GM20000 (cell line): ENCODE measurements at regions not wholly inside any gene's neighbourhood (a gene's known extent, or its start where the extent isn't known, plus 50 kb on each side); places are given as distances from the start of the nearest gene placed in this dataset.

ENCODE experiments used
- DNase-seq: peaks from one replicate; pipeline ENCODE4 v3.0.0; 2012; ENCODE audit warnings: low spot score
- CTCF ChIP-seq: IDR thresholded peaks from 2 replicates; pipeline ENCODE4 v1.5.1; 2012; ENCODE audit warnings: mild to moderate bottlenecking, control low read depth; ENCODE audit errors: extremely low read depth, missing control alignments

GRCh38 chr17:72376526-72377345, 255.9 kb downstream of the SOX9 start:
- DNase-seq, result no peak
- TF ChIP-seq CTCF, result no peak

GRCh38 chr17:72378414-72379390, 257.9 kb downstream of the SOX9 start:
- no peak for DNase-seq
- no peak for TF ChIP-seq CTCF

- no peak for TF ChIP-seq CTCF
Measured at GRCh38 chr17:72379516-72379915, 258.7 kb downstream of the SOX9 start.

GRCh38 chr17:72380120-72380519, 259.3 kb downstream of the SOX9 start:
- no peak for TF ChIP-seq CTCF
- DNase-seq, result no peak

More at GRCh38 chr17:72379516-72379915, 258.7 kb downstream of the SOX9 start:
- no peak for DNase-seq

- TF ChIP-seq CTCF, result no peak
- peak; percentile 49 for DNase-seq
Measured at GRCh38 chr17:72380737-72381136, 259.9 kb downstream of the SOX9 start.

- TF ChIP-seq CTCF, result no peak
- DNase-seq, result no peak
Measured at GRCh38 chr17:72381597-72382397, 261.0 kb downstream of the SOX9 start.
